ENCODE measurements at regions not wholly inside any gene's neighbourhood (a gene's known extent, or its start where the extent isn't known, plus 50 kb on each side); places are given as distances from the start of the nearest gene placed in this dataset.

DNA sequence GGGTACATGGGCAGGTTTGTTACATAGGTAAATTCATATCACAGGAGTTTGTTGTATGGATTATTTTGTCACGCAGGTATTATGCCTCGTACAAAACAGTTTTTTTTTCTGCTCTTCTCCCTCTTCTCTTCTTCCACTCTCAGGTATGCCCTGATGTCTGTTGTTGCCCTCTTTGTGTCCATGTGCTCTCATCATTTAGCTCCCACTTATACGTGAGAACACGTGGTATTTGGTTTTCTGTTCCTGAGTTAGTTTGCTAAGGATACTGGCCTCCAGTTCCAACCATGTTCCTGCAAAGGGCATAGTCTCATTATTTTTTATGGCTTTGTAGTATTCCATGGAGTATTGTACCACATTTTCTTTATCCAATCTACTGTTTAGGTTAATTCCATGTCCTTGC is 65.7 kb downstream of the UNC5CL start:
- no peak for DNase-seq

DNA sequence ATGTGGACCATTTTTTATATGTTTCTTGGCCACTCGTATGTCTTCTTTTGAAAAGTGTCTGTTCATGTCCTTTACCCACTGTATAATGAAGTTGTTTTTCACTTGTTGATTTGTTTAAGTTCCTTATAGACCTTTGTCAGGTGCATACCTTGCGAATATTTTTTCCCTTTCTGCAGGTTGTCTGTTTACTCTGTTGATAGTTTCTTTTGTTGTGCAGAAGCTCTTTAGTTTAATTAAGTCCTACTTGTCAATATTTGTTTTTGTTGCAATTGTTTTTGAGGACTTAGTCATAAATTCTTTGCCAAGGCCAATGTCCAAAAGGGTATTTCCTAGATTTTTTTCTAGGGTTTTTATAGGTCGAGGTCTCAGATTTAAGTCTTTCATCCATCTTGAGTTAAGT is 66.2 kb downstream of the UNC5CL start:
- peak; percentile 50 for DNase-seq

DNA sequence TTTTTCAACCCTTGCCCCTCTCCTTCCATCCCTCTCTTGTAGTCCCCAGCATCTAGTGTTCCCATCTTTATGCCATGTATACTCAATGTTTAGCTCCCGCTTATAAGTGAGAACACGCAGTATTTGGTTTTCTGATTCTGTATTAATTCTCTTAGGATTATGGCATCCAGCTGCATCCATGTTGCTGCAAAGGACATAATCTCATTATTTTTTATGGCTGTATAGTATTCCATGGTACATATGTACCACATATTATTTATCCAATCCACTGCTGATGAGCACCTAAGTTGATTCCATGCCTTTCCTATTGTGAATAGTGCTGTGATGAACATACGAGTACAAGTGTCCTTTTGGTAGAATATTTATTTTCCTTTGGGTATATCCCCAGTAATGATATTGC is 66.8 kb downstream of the UNC5CL start:
- no peak for DNase-seq

GRCh38 chr6:40968620-40969164 is 70.3 kb downstream of the UNC5CL start:
- DNase-seq = no peak

GRCh38 chr6:40966860-40967259 is 72.2 kb downstream of the UNC5CL start:
- DNase-seq = no peak

- no peak for DNase-seq
These were observed 74.0 kb downstream of the UNC5CL start for GRCh38 chr6:40965046-40965445.

GRCh38 chr6:40963019-40963418 is 76.0 kb downstream of the UNC5CL start:
- DNase-seq = no peak

DNA sequence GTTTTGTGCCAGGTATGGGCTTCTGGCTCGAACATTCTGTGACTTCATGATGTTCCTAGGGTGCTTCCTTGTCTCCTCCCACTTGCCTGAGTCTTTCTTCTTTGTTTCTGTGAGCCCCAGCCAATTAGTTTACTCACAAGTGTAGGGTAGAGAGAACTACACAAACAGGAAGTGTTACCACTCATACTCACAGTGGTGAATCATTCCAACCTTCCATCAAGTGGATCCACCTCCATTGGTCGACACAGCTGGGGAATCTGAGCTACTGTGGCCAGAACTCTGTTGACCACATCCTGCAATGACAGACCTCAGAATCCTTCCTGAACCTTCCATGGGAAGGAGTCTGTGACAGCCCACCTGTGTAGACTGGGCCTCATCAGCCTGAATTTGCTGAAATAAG is 76.8 kb downstream of the UNC5CL start:
- DNase-seq = no peak

GRCh38 chr6:40961831-40962230 is 77.2 kb downstream of the UNC5CL start:
- no peak for DNase-seq

DNA sequence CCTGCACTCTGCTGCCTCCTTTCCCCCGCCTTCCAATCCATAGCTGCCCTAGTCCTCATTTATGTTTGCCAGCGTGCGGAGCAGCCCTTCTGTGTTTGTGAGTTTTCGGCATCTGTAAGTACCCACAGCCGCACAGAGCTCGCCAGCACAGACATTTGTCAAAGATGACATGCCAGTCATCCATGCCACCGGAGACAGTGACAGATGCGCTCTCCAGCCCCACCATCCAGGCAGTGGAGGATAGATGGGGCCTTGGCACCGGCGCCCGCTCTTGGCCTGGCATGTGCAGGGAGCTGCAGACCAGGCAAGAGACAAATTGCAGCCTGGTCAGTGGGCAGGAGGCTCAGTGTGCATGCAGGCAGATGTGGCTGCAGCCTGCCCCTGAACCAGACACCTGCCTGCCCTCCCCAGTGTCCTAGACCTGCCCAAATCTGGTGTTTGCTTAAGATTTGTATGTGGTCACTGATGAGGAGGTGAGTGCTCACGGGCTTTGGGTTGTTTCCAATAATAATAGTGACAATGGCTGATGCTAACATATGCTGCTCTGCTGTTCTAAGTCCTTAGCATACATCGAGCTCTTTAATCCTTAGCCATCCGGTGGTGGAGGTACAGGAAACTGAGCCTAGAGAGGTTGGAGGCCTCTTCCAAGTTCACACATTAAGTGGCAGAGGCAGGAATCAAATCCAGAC is 78.1 kb downstream of the UNC5CL start:
- peak; percentile 26 for DNase-seq

DNA sequence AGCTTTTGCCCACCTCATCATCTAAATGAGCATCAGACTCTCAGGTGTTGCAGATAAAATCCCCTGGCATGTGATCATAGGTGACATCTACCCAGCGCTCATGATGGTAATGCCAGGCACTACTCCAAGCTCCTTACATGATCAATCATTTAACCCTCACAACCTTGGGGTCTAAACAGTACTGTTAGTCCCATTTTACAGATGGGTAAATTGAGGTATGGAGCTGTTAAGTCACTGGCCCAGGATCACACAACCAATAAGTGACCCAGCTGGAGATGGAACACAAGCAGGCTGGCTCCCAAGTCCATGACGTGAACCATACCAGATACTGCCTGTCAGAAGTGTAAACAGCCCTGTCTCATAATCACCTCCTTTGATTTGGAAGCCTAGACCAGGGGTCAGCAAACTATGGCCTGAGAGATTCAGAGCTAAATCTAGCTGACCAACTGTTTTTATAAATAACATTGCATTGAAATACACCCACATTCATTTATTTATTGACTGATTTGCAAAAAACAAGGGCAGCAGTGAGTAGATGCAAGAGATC is 79.2 kb downstream of the UNC5CL start:
- no peak for DNase-seq

DNA sequence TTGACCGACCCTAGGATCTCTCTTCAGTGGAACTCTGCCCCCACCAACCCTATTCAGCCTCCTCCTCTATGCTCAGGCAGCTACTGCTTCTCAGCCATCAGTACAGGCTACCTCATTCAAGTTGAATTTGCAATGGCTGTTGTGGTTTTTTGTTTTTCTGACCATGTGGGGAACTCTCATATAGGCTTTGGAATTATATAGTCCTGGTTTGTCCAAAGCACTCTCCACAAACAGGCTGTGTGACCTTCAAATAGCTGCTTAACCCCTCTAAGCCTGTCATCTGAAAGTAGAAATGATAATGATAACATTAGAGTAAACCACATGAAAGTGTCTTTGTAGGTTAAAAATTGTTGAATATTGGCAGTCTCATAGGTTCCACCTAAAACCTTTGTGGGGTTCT is 80.3 kb downstream of the UNC5CL start:
- DNase-seq = no peak

DNA sequence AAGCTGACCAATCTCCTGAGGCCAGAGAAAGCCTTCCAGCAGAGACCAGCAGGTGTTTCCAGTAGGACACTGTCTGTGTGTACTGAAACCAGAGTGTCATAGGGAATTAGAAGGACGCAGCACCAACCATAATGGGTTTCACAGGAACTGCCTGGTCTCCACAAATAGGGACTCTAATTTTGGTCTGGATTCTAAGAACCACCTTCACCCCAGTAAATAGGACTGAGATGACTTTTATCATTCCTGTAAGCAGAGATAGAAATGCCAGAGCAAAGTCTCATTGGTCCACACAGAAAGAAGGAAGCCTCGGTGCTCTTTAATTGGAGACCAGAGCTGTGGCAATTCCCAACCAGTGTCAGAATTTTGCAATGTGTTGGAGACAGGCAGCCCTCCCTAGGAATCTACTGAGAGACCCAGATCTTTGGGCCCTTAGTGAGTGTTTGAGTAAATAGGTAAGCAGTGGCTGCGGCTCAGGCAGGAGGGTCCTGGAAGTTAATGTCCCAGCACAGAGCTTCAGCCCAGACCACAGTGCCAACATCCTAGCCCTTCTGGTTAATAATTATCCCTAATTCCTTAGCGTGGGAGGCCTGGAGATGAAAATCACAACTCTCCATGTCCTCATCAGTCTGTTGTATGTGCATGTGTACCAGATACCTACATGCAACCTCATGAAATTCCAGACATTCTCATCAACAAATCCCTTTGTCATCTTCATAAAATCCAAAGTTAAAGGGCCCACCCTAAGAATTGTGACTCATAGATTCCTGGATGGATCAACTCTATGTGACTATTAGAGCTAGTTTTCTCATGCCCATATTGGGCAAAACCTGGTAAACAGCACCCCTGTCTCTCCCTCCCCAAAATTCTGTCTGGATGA is 81.2 kb downstream of the UNC5CL start:
- DNase-seq = no peak

- no peak for DNase-seq
These were observed 82.1 kb downstream of the UNC5CL start for GRCh38 chr6:40956936-40957335.

GRCh38 chr6:40955178-40955545 is 83.9 kb downstream of the UNC5CL start:
- DNase-seq = no peak

DNA sequence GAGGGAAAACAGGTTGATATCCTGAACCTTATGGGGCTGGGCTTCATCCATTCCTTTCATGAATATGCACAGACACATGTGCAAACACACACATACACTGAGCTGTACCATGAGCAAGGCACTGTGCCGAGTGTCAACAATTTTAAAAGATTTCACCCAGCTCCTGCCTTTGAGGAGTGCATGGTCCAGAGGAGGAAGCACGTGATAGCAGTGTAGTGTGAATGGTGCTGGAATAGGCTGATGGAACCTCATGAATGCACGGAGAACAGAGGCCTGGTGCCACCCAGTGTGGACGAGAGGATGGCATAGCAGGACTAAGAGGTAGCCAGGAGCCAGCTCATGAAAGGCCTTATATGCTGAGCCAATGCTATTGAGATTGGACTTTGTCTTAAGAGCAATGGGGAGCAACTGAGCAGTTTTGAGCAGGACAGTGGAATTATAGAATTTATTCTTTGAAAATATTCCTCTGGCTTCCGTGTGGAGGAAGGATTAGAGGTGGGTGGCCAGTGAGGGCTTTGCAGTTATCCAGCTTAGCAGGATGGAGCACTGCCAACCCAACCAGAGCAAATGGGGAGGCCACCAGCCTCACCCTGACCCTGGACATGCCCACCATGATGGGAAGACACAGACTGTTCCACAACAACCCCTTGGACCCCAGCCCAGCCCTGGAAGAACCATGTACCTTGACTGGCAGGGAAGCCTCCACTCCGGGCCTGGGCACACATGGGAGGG is 84.4 kb downstream of the UNC5CL start:
- no peak for DNase-seq

DNA sequence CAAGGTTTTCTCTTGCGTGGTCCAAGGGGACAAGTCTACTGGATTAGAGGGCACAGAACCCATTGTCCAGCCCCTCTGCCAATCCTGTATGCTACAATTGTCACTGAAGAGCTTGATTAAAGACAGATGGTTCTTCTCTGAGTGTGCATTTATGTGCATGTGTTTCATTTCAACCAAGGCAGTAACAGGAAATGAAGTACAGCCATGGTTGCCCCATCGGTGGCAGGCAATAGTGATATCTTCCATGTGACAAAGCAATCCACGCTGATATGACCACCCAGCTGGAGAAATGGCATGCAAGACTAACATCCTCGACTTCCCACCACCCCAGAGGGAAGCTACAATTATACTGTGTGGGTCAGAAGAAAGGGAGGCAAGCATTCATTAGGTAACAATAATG is 85.5 kb downstream of the UNC5CL start:
- no peak for DNase-seq

DNA sequence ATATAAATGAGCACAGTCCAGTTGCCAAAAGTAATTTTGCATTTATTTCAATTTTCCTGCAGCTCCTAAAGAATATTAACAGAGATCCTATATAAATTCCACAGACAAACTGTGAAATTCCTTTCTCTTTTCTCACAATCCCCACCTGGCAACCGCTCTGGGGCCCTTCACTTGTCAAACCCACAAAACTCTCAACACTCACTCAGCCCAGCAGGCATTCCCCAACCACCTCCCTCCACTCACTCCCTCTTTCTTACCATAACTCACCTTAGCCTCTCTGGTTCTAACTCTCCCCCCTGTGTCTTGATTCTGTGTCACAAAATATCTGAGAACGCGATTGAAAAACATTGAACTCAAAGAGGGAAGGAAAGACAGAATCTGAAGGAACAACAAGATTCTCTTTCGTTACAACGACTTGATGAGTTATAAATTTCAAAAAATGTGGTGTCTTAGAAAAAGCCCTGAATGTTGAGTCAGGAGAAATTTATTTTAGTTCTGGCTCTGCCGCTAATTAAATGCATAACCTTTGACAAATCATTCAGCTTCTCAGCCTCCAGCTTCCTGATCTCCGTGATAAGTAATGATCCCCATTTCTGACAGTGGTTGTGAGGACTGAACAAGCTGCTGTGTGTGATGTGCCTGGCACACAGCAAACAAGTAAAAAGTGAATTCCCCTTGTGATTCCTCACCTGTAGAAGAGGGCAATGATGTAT is 87.9 kb downstream of the UNC5CL start:
- DNase-seq = no peak

DNA sequence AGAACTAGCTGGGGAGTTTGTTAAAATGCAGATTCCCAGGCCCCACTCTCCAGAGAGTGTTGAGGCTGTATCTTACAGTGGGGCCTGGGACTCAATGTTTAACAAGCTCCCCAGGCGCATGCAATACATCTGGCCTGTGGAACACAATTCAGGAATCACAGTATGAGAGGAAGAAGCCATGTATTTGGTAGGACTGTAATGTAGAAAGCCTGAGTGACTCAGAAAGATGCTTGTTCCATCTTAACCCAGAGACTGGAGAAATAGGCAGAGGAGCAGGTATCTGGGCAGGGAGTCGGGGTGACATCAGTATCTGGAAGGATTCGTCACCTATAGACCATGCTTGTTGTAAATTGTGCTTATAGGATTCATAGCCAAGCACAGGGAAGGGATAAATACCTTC is 90.5 kb downstream of the UNC5CL start:
- DNase-seq = no peak

GRCh38 chr6:40947876-40948526 is 91.0 kb downstream of the UNC5CL start:
- DNase-seq = no peak

GRCh38 chr6:40946738-40947301 is 92.2 kb downstream of the UNC5CL start:
- no peak for DNase-seq

DNA sequence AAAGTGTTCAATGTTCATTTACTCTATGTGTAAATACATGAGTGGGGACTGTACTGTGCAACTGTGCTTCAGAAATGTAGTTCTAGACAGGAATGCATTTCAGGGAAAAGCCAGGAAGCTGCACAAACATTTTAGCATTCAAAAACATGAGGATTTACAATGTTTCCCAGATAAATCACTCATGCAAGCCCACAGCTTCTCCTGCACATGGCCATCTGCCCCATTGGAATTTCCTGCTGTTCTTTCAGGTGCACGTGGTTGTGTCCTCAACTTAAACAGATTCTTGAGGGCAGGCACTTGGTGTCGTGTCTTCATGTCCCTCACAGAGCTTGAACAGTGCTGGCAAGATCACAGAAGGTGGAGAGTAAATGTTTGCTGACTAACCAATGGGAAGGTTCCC is 101.5 kb downstream of the UNC5CL start:
- DNase-seq = no peak
